ENCODE measurements at regions not wholly inside any gene's neighbourhood (a gene's known extent, or its start where the extent isn't known, plus 50 kb on each side); places are given as distances from the start of the nearest gene placed in this dataset.

DNA sequence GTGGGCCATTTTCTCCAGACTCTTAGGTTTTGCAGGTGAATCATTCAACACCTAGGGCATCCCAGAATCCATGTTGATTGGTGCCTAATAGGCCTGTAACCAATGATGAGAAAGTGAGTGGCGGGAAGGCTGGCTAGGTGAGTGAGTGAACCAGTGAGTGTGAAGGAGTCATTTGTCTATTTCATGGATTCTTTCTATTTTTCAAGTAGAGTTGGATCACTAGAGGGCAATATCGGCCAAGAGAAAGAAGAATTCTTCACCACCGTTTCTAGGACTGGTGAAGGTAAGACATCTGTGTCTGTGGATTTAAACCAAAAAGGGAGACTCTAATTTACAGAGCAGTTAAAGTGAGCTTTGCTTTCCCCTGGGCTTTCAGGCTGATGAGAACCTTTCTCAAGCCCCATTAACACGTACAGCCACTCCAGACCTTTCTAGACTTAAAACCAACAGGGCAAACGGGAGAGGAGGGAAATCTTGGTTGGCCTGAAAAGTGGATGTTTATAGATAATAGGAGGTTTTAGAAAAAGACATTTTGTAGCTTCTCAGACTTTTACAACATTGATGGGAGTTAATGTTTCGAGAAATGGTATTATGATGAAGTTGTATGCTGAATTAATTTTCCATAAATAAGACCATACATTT is 114.3 kb upstream of the IL12B start:
- in situ Hi-C loops (cut with MboI) = loop anchor here (5.0 to 10.0 kb wide), 2 partner anchors 470 to 543 kb away; partner anchors contain the start of gene ADRA1B
- peak; percentile 41 for FAIRE-seq
- peak; percentile 77 for TF ChIP-seq RAD21 (IDR thresholded peaks at IDR 0.05; ENCODE audit: insufficient read depth, low read depth, low read length)
- no peak for TF ChIP-seq RCOR1 (conservative IDR thresholded peaks at IDR 0.05; ENCODE audit: low read depth, low read length)
- no peak for TF ChIP-seq TAF1 (IDR thresholded peaks at IDR 0.05; ENCODE audit: borderline replicate concordance, low read depth, low read length)
- TF ChIP-seq FOXM1 (IDR thresholded peaks at IDR 0.05; ENCODE audit: low read depth, low read length) = no peak
- no peak for TF ChIP-seq SP1 (IDR thresholded peaks at IDR 0.05; ENCODE audit: low read depth, low read length)
- TF ChIP-seq SMC3 (IDR thresholded peaks at IDR 0.05; ENCODE audit: borderline replicate concordance, low read length) = peak; percentile 78; the same call in 1 of the 2 replicates
- no peak for TF ChIP-seq NRF1 (conservative IDR thresholded peaks at IDR 0.05; ENCODE audit: low read depth, low read length)
- no peak for TF ChIP-seq POU2F2 (IDR thresholded peaks at IDR 0.05; ENCODE audit: borderline replicate concordance, low read depth, low read length)
- TF ChIP-seq ZNF217 (IDR thresholded peaks at IDR 0.05) = no peak
- TF ChIP-seq, protein P1, sequence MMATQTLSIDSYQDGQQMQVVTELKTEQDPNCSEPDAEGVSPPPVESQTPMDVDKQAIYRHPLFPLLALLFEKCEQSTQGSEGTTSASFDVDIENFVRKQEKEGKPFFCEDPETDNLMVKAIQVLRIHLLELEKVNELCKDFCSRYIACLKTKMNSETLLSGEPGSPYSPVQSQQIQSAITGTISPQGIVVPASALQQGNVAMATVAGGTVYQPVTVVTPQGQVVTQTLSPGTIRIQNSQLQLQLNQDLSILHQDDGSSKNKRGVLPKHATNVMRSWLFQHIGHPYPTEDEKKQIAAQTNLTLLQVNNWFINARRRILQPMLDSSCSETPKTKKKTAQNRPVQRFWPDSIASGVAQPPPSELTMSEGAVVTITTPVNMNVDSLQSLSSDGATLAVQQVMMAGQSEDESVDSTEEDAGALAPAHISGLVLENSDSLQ (IDR thresholded peaks at IDR 0.05) = 0 out of 2 replicates have a peak, but pooled peaks have one; percentile 7
- no peak for TF ChIP-seq WRNIP1 (IDR thresholded peaks at IDR 0.05; ENCODE audit: borderline replicate concordance, low read depth, low read length)
- TF ChIP-seq BCL3 (IDR thresholded peaks at IDR 0.05; ENCODE audit: borderline replicate concordance, insufficient read depth, low read depth, low read length, poor library complexity, severe bottlenecking) = no peak
- TF ChIP-seq HDAC6 (IDR thresholded peaks at IDR 0.05; ENCODE audit: unreplicated experiment) = no peak
- no peak for TF ChIP-seq RFX5 (IDR thresholded peaks at IDR 0.05; ENCODE audit: low read depth, low read length)
- no peak for TF ChIP-seq ZZZ3 (IDR thresholded peaks at IDR 0.05; ENCODE audit: control insufficient read depth, insufficient read length, low read depth)
- TF ChIP-seq NR2F1 (conservative IDR thresholded peaks at IDR 0.05) = no peak
- TF ChIP-seq GABPA (IDR thresholded peaks at IDR 0.05; ENCODE audit: low read depth) = no peak
- TF ChIP-seq, protein P2, sequence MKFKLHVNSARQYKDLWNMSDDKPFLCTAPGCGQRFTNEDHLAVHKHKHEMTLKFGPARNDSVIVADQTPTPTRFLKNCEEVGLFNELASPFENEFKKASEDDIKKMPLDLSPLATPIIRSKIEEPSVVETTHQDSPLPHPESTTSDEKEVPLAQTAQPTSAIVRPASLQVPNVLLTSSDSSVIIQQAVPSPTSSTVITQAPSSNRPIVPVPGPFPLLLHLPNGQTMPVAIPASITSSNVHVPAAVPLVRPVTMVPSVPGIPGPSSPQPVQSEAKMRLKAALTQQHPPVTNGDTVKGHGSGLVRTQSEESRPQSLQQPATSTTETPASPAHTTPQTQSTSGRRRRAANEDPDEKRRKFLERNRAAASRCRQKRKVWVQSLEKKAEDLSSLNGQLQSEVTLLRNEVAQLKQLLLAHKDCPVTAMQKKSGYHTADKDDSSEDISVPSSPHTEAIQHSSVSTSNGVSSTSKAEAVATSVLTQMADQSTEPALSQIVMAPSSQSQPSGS (IDR thresholded peaks at IDR 0.05; ENCODE audit: low read length) = no peak
- no peak for TF ChIP-seq NFXL1 (IDR thresholded peaks at IDR 0.05; ENCODE audit: borderline replicate concordance)
- TF ChIP-seq POLR2AphosphoS2 (IDR thresholded peaks at IDR 0.05; ENCODE audit: low read depth, low read length) = no peak
- no peak for TF ChIP-seq RB1 (IDR thresholded peaks at IDR 0.05; ENCODE audit: borderline replicate concordance)

More for the DNA sequence above, 114.3 kb upstream of the IL12B start:
- Histone ChIP-seq H3K27ac (ENCODE audit: control insufficient read depth, insufficient read depth) (no peak overlapping the region), H3K9ac (ENCODE audit: control insufficient read depth, insufficient read depth, low read length) (no peak overlapping the region), H3K79me2 (ENCODE audit: control insufficient read depth, insufficient read depth, low read length) (no peaks in the 10 kb centered on the region), H3K9me3 (replicated peaks; ENCODE audit: control insufficient read depth, insufficient read depth, low read length) (no peaks in the 10 kb centered on the region), H3K4me3 (no peak overlapping the region), H4K20me1 (ENCODE audit: control insufficient read depth, insufficient read depth) (no peaks in the 10 kb centered on the region), H2AFZ (ENCODE audit: control insufficient read depth, low read depth, low read length) (no peak overlapping the region), H3K4me2 (ENCODE audit: control insufficient read depth, insufficient read depth) (no peak overlapping the region), H3K36me3 (ENCODE audit: control insufficient read depth in 2 of 2, insufficient read depth in 2 of 2, low read length in 1 of 2) (no peaks in the 10 kb centered on the region), H3K27me3 (replicated peaks in 1 of 2; ENCODE audit: control insufficient read depth in 2 of 2, insufficient read depth in 2 of 2, low read length in 1 of 2) (no peaks in the 10 kb centered on the region), H3K4me1 (ENCODE audit: control insufficient read depth, insufficient read depth, low read length) (no peaks in the 10 kb centered on the region)
- ATAC-seq (peak; percentile 56), DNase-seq (ENCODE audit: low read depth, low spot score) (no peak)
- ChIA-PET CTCF (interaction anchor here (0.8 to 7.1 kb wide), 21 partner anchors 9 to 946 kb away, joined by 3 to 60 read pairs (median 5); no protein-coding TSS in a partner anchor), POLR2A (no interaction called here), RAD21 (ENCODE audit: unreplicated experiment) (interaction anchor here (0.6 to 2.3 kb wide), 6 partner anchors 112 to 565 kb away, joined by 3 to 8 read pairs (median 4); partner anchors contain the start of gene TTC1), SMC1A (ENCODE audit: uncharacterized antibody, unreplicated experiment) (interaction anchor here (0.6 to 4.5 kb wide), 16 partner anchors 9 to 1633 kb away, joined by 3 to 25 read pairs (median 4); no protein-coding TSS in a partner anchor)
- no TSS peak for BruUV-seq (replicated peaks)
- 28% methylated on average over 6 of the region's 6 CpGs for WGBS (ENCODE audit: insufficient coverage, insufficient replicate concordance, low lambda C conversion rate, missing lambda C conversion rate)
- intact Hi-C loops (cut with micrococcal nuclease; ENCODE audit: unreplicated experiment) = loop anchor here (1.0 to 5.0 kb wide), 4 partner anchors 112 to 543 kb away; partner anchors contain the start of genes ADRA1B and IL12B

All from GM12878 (cell line).